IMR-90 (cell line): ENCODE measurements at regions not wholly inside any gene's neighbourhood (a gene's known extent, or its start where the extent isn't known, plus 50 kb on each side); places are given as distances from the start of the nearest gene placed in this dataset. TPM values are rescaled to one million over a fixed set of nuclear protein-coding genes. Genes with fewer than 3 reads are reported as not detected.

ENCODE experiments used
- microRNA-seq, 2 experiments: library from miRNA; stranded (forward) in 1 of 2; unstranded in 1 of 2; fragments of 10-50 nt in 1 of 2; fragments of <30 nt in 1 of 2; gene quantifications in 1 of 2; microRNA quantifications in 1 of 2; one replicate each; pipeline versions ENCODE3 to v1.1.0; 2013 to 2020; ENCODE audit not compliant: insufficient read depth in 1 of 2, insufficient read length in 1 of 2, unreplicated experiment in 1 of 2
- small RNA-seq, 5 experiments: library from RNA; depleted of rRNA; stranded (forward); fragments of <200 nt; gene quantifications; one replicate each; pipeline ENCODE3, GENCODE V24; 2012

Small RNAs in the stretch of these regions (microRNA-seq; reads per million reads assigned to microRNA genes)
- gene AL596327.1 (ENCODE audit: insufficient read depth, insufficient read length) (not detected), gene SEPT2P1 (ENCODE audit: insufficient read depth, insufficient read length) (not detected)

Small RNAs in the stretch of these regions (small RNA-seq; reads per million reads assigned to genes)
- 0 reads per million in 5 experiments for gene AL596327.1
- 0 to 0.15 (median 0) reads per million in 5 experiments for gene SEPT2P1
